ENCODE measurements at regions not wholly inside any gene's neighbourhood (a gene's known extent, or its start where the extent isn't known, plus 50 kb on each side); places are given as distances from the start of the nearest gene placed in this dataset.

GRCh38 chr4:58941286-58941685 lies 1831.1 kb upstream of the IGFBP7 start:
- no peak for TF ChIP-seq CTCF (IDR thresholded peaks at IDR 0.05)
- TF ChIP-seq POLR2A (IDR thresholded peaks at IDR 0.05), result no peak

Data from Peyer's patch (tissue), 4 donors.